ENCODE measurements at regions not wholly inside any gene's neighbourhood (a gene's known extent, or its start where the extent isn't known, plus 50 kb on each side); places are given as distances from the start of the nearest gene placed in this dataset.

GRCh38 chr18:42632801-42633200 lies 482.7 kb downstream of the RIT2 start:
- TF ChIP-seq CTCF (conservative IDR thresholded peaks at IDR 0.05; ENCODE audit: low read length) (no peak), EZH2phosphoT487 (IDR thresholded peaks at IDR 0.05; ENCODE audit: borderline replicate concordance, low read depth, low read length) (no peak)
